Esophagus squamous epithelium (tissue), 5 donors: ENCODE measurements at regions not wholly inside any gene's neighbourhood (a gene's known extent, or its start where the extent isn't known, plus 50 kb on each side); places are given as distances from the start of the nearest gene placed in this dataset.

ENCODE experiments used
- DNase-seq: peaks from one replicate; lab custom pipeline; 2025; lab: John Stamatoyannopoulos, UW
- H3K27ac ChIP-seq, 4 donors: fragments of 200-600 bp; sonication (generic); one replicate each; pipeline ENCODE4 v1.5.1; 2016 to 2019; ENCODE audit warnings: mild to moderate bottlenecking in 1 of 4
- H3K27me3 ChIP-seq, 4 donors: fragments of 200-600 bp; sonication (generic); 1 replicate in 3 of 4; 2 replicates in 1 of 4; pipeline versions ENCODE4 v1.5.1 to v1.6.0; 2017 to 2021; ENCODE audit warnings: antibody characterized with exemption in 1 of 4
- H3K36me3 ChIP-seq, 3 donors: fragments of 200-600 bp; sonication (generic); one replicate each; pipeline ENCODE4 v1.5.1; 2016 to 2019
- H3K4me1 ChIP-seq, 3 donors: fragments of 200-600 bp; sonication (generic); one replicate each; pipeline ENCODE4 v1.5.1; 2017 to 2019
- H3K4me3 ChIP-seq, 4 donors: fragments of 200-600 bp; sonication (generic); 1 replicate in 3 of 4; 2 replicates in 1 of 4; pipeline ENCODE4 v1.5.1; 2016 to 2019; ENCODE audit warnings: mild to moderate bottlenecking in 2 of 4, moderate library complexity in 1 of 4
- H3K9me3 ChIP-seq, 3 donors: fragments of 200-600 bp; sonication (generic); one replicate each; pipeline ENCODE4 v1.5.1; 2016 to 2019
- POLR2A ChIP-seq, 4 donors: fragments of 450-650 bp; IDR thresholded peaks; one replicate each; pipeline ENCODE4 v1.6.1; 2017; ENCODE audit warnings: antibody characterized with exemption in 4 of 4, mild to moderate bottlenecking in 4 of 4, moderate library complexity in 3 of 4
- WGBS, 2 donors: methylation state at CpG; one replicate each; pipeline ENCODE4 v1.1.5; 2018; 5-methylcytosine and 5-hydroxymethylcytosine counted together
- intact Hi-C: fragments of 100-400 bp; cut with DNase I; formaldehyde crosslinking; loops from one replicate; pipeline ENCODE4 v1.15.0; 2022
- TF ChIP-seq, protein P1 (sequence below), 6 experiments: fragments of 450-650 bp in 4 of 6; fragments of 200-600 bp in 2 of 6; sonication (generic) in 2 of 6; IDR thresholded peaks; one replicate each; pipeline ENCODE4 v1.5.1; 2016 to 2019; ENCODE audit warnings: antibody characterized with exemption in 6 of 6, mild to moderate bottlenecking in 4 of 6, moderate library complexity in 4 of 6
- donor health status: DM: yes; HTN: yes; CAD: no.

DNA sequence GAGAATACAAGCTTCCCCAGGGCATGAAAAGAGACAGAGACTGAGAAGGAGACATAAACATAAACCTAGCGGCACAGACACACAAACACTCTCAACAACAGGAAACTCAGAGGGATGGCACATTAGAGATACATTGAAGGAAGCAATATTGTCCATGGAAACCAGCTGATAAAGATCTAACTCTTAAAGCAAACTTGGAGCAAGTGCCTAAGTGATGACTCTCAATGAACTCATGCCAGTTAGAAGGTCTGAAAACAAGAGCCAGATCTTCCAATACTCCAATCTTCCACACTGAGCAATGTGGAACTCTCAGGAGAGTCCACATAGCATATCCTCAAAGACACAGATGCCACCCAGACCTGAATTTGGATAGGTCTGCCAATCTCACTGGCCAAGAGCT, 168.8 kb upstream of the ISX start:
- peaks cover 0 to 9% (median 0%) of the 10 kb centered on the region in 3 donors for H3K4me1 ChIP-seq
- TF ChIP-seq, protein P1, sequence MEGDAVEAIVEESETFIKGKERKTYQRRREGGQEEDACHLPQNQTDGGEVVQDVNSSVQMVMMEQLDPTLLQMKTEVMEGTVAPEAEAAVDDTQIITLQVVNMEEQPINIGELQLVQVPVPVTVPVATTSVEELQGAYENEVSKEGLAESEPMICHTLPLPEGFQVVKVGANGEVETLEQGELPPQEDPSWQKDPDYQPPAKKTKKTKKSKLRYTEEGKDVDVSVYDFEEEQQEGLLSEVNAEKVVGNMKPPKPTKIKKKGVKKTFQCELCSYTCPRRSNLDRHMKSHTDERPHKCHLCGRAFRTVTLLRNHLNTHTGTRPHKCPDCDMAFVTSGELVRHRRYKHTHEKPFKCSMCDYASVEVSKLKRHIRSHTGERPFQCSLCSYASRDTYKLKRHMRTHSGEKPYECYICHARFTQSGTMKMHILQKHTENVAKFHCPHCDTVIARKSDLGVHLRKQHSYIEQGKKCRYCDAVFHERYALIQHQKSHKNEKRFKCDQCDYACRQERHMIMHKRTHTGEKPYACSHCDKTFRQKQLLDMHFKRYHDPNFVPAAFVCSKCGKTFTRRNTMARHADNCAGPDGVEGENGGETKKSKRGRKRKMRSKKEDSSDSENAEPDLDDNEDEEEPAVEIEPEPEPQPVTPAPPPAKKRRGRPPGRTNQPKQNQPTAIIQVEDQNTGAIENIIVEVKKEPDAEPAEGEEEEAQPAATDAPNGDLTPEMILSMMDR (IDR thresholded peaks at IDR 0.05) = no peak
- TF ChIP-seq POLR2A (IDR thresholded peaks at IDR 0.05) = no peak
- WGBS, 2 donors = 70 to 78% methylated on average over 1 of the region's 1 CpG
- H3K27me3 ChIP-seq = peaks cover 0 to 14% (median 0%) of the 10 kb centered on the region in 4 donors
- H3K9me3 ChIP-seq = no peaks in the 10 kb centered on the region
- no peak overlapping the region for H3K4me3 ChIP-seq
- intact Hi-C loops = no loop called here
- no peak overlapping the region for H3K27ac ChIP-seq
- no peaks in the 10 kb centered on the region for H3K36me3 ChIP-seq
- no peak for DNase-seq

GRCh38 chr22:34902335-34902734, 163.6 kb upstream of the ISX start:
- Histone ChIP-seq H3K27me3 (no peaks in the 10 kb centered on the region), H3K27ac (no peak overlapping the region), H3K36me3 (no peaks in the 10 kb centered on the region), H3K9me3 (no peaks in the 10 kb centered on the region), H3K4me1 (no peaks in the 10 kb centered on the region), H3K4me3 (no peak overlapping the region)
- TF ChIP-seq, protein P1 (IDR thresholded peaks at IDR 0.05) = no peak
- TF ChIP-seq POLR2A (IDR thresholded peaks at IDR 0.05) = no peak
- intact Hi-C loops = no loop called here
- no peak for DNase-seq

DNA sequence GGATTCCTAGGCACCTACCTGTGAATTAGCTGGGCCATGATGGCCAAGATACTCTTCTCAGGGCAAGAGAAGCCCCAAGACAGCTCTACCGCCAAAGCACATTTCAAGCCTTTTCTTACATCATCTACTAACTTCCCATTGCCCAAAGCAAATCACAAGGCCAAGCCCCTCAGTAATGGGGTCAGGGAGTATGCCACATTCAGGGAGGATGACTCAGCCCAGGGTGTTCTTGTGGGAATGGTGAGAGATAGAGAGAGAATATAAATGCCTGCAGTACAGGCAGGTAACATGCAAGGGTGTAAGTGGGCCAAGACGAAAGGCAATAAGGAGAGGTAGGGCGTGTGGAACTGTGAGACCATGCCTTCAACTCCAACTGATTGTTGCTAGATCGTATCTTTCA, 162.5 kb upstream of the ISX start:
- intact Hi-C loops = no loop called here
- no peaks in the 10 kb centered on the region for H3K9me3 ChIP-seq
- no peak overlapping the region for H3K4me3 ChIP-seq
- no peaks in the 10 kb centered on the region for H3K4me1 ChIP-seq
- no peaks in the 10 kb centered on the region for H3K36me3 ChIP-seq
- no peak for DNase-seq
- no peak overlapping the region for H3K27ac ChIP-seq
- no peaks in the 10 kb centered on the region for H3K27me3 ChIP-seq
- TF ChIP-seq, protein P1 (IDR thresholded peaks at IDR 0.05) = no peak
- no peak for TF ChIP-seq POLR2A (IDR thresholded peaks at IDR 0.05)
- 86 to 96% methylated on average over 4 of the region's 4 CpGs for WGBS, 2 donors

GRCh38 chr22:34904486-34904885, 161.5 kb upstream of the ISX start:
- intact Hi-C loops = no loop called here
- Histone ChIP-seq H3K4me1 (no peaks in the 10 kb centered on the region), H3K4me3 (no peak overlapping the region), H3K27me3 (no peaks in the 10 kb centered on the region), H3K36me3 (no peaks in the 10 kb centered on the region), H3K27ac (no peak overlapping the region), H3K9me3 (no peaks in the 10 kb centered on the region)
- TF ChIP-seq POLR2A (IDR thresholded peaks at IDR 0.05) = no peak
- TF ChIP-seq, protein P1 (IDR thresholded peaks at IDR 0.05) = no peak
- WGBS, 2 donors = 85 to 100% methylated on average over 1 of the region's 1 CpG
- no peak for DNase-seq

- WGBS, 2 donors = 69 to 72% methylated on average over 2 of the region's 3 CpGs
- intact Hi-C loops = no loop called here
These were observed 152.1 kb upstream of the ISX start for GRCh38 chr22:34913826-34914225.

More at GRCh38 chr22:34913826-34914225, 152.1 kb upstream of the ISX start:
- Histone ChIP-seq H3K9me3 (no peaks in the 10 kb centered on the region), H3K4me3 (no peak overlapping the region), H3K27me3 (peaks cover 0 to 24% (median 0%) of the 10 kb centered on the region in 4 donors), H3K36me3 (no peaks in the 10 kb centered on the region), H3K27ac (no peak overlapping the region), H3K4me1 (no peaks in the 10 kb centered on the region)
- no peak for TF ChIP-seq POLR2A (IDR thresholded peaks at IDR 0.05)
- TF ChIP-seq, protein P1 (IDR thresholded peaks at IDR 0.05) = no peak
- DNase-seq = no peak
